Activated CD8-positive, alpha-beta T cell treated with anti-CD3 and anti-CD28 coated beads, Interleukin-2, amount 10 ng/mL, durations not matched to agents 7 days and 5 days (primary cell): ENCODE measurements at regions not wholly inside any gene's neighbourhood (a gene's known extent, or its start where the extent isn't known, plus 50 kb on each side); places are given as distances from the start of the nearest gene placed in this dataset.

Experiments used
- ATAC-seq: fragments of 150-1000 bp; cut with Tn5 transposase; one replicate; pipeline ENCODE4 v1.10.0; 2021; ENCODE audit warnings: moderate library complexity
- CTCF ChIA-PET: fragments of 350-600 bp; sonication (Branson Sonifier 250); formaldehyde crosslinking; loops from one replicate; lab custom pipeline; 2021; ENCODE audit warnings: antibody characterized with exemption; lab: Charles Lee
- POLR2A ChIA-PET: fragments of 350-600 bp; sonication (Branson Sonifier 250); formaldehyde crosslinking; loops from one replicate; lab custom pipeline; 2021; ENCODE audit warnings: antibody characterized with exemption; lab: Charles Lee
- DNase-seq: peaks from one replicate; pipeline ENCODE4 v3.0.0-alpha.2; 2020
- H3K27ac Mint-ChIP-seq: one replicate; pipeline ENCODE4 v1.8.0; 2021; ENCODE audit warnings: mild to moderate bottlenecking, mixed read lengths
- H3K27me3 Mint-ChIP-seq: one replicate; pipeline ENCODE4 v1.8.0; 2021; ENCODE audit warnings: low read depth, mixed read lengths
- H3K36me3 Mint-ChIP-seq: one replicate; pipeline ENCODE4 v1.8.0; 2021; ENCODE audit warnings: low read depth, mixed read lengths
- H3K4me1 Mint-ChIP-seq: one replicate; pipeline ENCODE4 v1.8.0; 2021; ENCODE audit warnings: low read depth, mixed read lengths
- H3K4me3 Mint-ChIP-seq: one replicate; pipeline ENCODE4 v1.8.0; 2021; ENCODE audit warnings: mild to moderate bottlenecking, mixed read lengths
- H3K9me3 Mint-ChIP-seq: one replicate; pipeline ENCODE4 v1.8.0; 2022; ENCODE audit warnings: mixed read lengths; ENCODE audit not compliant: insufficient read depth

DNA sequence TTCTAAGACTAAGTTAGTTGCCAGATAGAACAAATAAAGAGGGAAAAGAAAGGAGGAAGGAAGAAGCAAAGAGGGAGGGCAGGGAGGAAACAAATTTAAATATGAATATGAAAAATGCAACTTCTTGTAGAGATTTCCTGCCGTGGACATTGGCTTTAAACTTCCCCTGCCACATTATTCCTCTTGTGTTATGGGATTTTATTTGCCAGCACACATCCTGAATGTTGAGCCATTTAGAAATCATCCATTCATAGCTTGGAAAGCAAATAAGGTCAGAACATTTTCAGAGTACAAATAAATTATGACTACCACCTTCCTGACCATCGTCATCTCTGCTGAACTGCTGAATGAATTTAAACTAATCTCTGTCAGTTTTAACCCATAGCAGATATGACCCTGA is 911.9 kb upstream of the LRRN3 start:
- ATAC-seq (no peak), DNase-seq (no peak)
- Mint-ChIP-seq H3K36me3 (no peaks in the 10 kb centered on the region), H3K4me3 (no peak overlapping the region), H3K27ac (no peak overlapping the region), H3K27me3 (no peaks in the 10 kb centered on the region), H3K9me3 (no peaks in the 10 kb centered on the region), H3K4me1 (no peaks in the 10 kb centered on the region)
- CTCF ChIA-PET = no interaction called here
- POLR2A ChIA-PET = no interaction called here

- POLR2A ChIA-PET = no interaction called here
- no peak for DNase-seq
- no peaks in the 10 kb centered on the region for H3K27me3 Mint-ChIP-seq
- no peaks in the 10 kb centered on the region for H3K9me3 Mint-ChIP-seq
- H3K4me3 Mint-ChIP-seq = no peak overlapping the region
- CTCF ChIA-PET = no interaction called here
- ATAC-seq = no peak
- no peak overlapping the region for H3K27ac Mint-ChIP-seq
- H3K36me3 Mint-ChIP-seq = no peaks in the 10 kb centered on the region
- H3K4me1 Mint-ChIP-seq = no peaks in the 10 kb centered on the region
Measured at GRCh38 chr7:110181768-110182167, 909.2 kb upstream of the LRRN3 start.

DNA sequence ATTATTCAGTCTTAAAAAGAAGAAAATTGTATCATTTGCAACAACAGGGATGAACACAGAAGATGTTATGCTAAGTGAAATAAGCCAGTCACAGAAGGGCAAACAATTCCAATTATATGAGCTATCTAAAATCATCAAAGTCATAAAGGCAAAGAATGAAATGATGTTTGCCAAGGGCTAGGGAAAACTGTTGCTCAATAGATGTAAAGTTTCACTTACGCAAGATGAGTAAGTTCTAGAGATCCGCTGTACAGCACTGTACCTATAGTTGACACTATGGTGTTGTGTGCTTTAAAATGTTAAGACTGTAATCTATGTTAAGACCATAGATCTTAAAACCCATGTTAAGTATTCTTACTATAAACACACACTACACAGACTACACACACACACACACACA is 904.6 kb upstream of the LRRN3 start:
- Mint-ChIP-seq H3K27ac (no peak overlapping the region), H3K27me3 (no peaks in the 10 kb centered on the region), H3K36me3 (no peaks in the 10 kb centered on the region), H3K9me3 (no peaks in the 10 kb centered on the region), H3K4me3 (no peak overlapping the region), H3K4me1 (no peaks in the 10 kb centered on the region)
- no peak for ATAC-seq
- POLR2A ChIA-PET = no interaction called here
- no peak for DNase-seq
- CTCF ChIA-PET = no interaction called here

DNA sequence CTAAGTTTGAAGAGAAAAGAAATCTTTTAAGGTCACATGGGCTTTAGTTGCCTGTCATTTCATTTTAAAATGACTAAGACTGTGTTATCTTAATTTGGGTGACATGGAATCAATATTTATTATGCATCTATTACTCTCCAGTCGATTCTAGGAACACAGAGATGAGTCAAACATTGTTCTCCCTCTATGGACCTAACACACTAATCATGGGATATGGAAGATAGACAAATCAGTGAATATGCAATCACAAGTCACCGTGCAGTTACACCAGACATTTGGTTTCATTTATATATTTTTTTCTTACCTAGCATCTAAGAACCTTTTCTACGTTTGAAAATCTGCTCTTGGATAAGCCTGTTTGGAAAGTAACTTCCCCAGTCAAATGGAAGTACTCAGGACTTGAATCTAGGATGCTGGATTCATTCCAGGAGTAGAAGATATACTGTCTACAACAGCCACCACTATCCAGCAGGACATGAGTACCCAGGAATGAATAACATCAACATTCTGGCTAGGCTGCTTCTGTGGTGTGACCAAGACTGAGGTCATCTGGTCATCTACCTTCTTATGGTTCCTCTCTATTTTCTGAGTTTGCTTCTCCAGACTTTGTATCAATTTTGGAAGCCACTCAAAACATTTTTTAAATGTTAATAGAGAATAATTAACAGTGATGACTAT is 902.9 kb upstream of the LRRN3 start:
- Mint-ChIP-seq H3K9me3 (no peaks in the 10 kb centered on the region), H3K4me1 (no peaks in the 10 kb centered on the region), H3K36me3 (no peaks in the 10 kb centered on the region), H3K27ac (no peak overlapping the region), H3K27me3 (no peaks in the 10 kb centered on the region), H3K4me3 (no peak overlapping the region)
- ATAC-seq (no peak), DNase-seq (no peak)
- ChIA-PET CTCF (no interaction called here), POLR2A (no interaction called here)

DNA sequence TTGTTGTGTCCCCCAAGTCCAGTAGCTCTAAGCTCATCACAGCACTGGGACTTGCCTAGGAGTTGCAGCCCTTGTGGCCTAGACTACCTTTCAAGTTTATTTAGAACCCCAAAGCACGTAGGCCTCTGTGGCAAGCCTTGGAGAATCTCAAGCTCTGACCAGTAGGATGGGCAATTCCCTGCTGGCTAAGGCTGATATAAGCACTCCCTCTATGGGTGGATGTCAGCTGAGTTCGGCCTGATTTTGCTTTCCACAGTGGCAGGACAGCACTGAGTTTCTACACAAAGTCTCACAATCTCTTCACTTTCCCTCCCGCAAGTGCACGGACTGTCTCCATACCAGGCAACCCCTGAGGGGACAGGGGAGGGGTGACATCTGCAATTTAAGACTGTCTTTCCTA is 886.4 kb upstream of the LRRN3 start:
- Mint-ChIP-seq H3K4me1 (no peaks in the 10 kb centered on the region), H3K36me3 (no peaks in the 10 kb centered on the region), H3K4me3 (no peak overlapping the region), H3K9me3 (no peaks in the 10 kb centered on the region), H3K27ac (no peak overlapping the region), H3K27me3 (no peaks in the 10 kb centered on the region)
- DNase-seq (no peak), ATAC-seq (no peak)
- CTCF ChIA-PET = no interaction called here
- POLR2A ChIA-PET = no interaction called here

DNA sequence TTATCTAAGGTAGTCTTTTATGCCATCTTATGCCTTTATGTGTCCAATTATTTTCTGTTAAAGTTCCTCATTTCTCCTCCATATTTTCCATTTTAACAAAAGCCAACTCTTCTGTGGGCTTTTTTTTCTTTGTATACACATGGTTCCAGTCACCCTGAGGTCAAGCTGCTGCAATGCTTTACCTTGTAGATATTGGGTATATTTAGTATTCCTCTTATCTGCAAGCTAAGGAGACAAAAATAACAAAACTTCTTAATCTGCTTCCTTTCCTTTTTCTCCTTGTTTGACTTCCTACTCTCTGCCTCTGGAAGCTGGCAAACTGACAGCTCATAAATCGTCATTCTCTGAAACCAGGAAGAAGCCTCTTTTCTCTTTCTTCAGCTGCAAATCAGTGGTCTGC is 885.0 kb upstream of the LRRN3 start:
- Mint-ChIP-seq H3K36me3 (no peaks in the 10 kb centered on the region), H3K4me3 (no peak overlapping the region), H3K4me1 (no peaks in the 10 kb centered on the region), H3K27ac (no peak overlapping the region), H3K9me3 (no peaks in the 10 kb centered on the region), H3K27me3 (no peaks in the 10 kb centered on the region)
- ChIA-PET CTCF (interaction anchor here (0.7 kb wide), 1 partner anchor 1095 kb away, joined by 3 read pairs; no protein-coding TSS in a partner anchor), POLR2A (no interaction called here)
- ATAC-seq = no peak
- no peak for DNase-seq

DNA sequence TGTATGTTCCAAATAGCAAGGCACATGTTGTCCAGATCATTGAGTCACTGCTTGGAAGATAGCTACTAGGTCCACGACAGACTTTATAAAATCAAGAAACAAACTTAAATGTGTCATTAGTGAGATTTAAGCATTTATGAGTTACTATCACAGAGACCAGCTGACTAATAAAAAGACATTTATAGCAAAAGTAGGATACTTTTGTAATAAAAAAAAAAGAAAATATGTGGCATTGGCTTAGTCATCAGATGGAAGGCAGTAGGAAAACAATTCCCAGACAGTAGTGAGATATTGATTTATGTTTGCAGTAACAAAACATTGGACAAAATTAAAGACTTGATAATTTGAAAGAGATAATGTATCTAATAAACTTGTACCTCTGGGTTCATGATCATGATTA is 881.0 kb upstream of the LRRN3 start:
- DNase-seq (no peak), ATAC-seq (no peak)
- no peak overlapping the region for H3K27ac Mint-ChIP-seq
- peaks cover 7% of the 10 kb centered on the region for H3K9me3 Mint-ChIP-seq
- H3K27me3 Mint-ChIP-seq = no peaks in the 10 kb centered on the region
- H3K4me1 Mint-ChIP-seq = no peaks in the 10 kb centered on the region
- CTCF ChIA-PET = no interaction called here
- POLR2A ChIA-PET = no interaction called here
- H3K36me3 Mint-ChIP-seq = no peaks in the 10 kb centered on the region
- no peak overlapping the region for H3K4me3 Mint-ChIP-seq

- CTCF ChIA-PET = no interaction called here
- no peak overlapping the region for H3K27ac Mint-ChIP-seq
- peaks cover 7% of the 10 kb centered on the region for H3K9me3 Mint-ChIP-seq
- POLR2A ChIA-PET = no interaction called here
- ATAC-seq (no peak), DNase-seq (no peak)
- no peaks in the 10 kb centered on the region for H3K4me1 Mint-ChIP-seq
- H3K27me3 Mint-ChIP-seq = no peaks in the 10 kb centered on the region
- H3K4me3 Mint-ChIP-seq = no peak overlapping the region
- no peaks in the 10 kb centered on the region for H3K36me3 Mint-ChIP-seq
Measured at GRCh38 chr7:110210941-110211608, 879.9 kb upstream of the LRRN3 start.

- no peak overlapping the region for H3K4me3 Mint-ChIP-seq
- H3K4me1 Mint-ChIP-seq = no peaks in the 10 kb centered on the region
- DNase-seq (no peak), ATAC-seq (no peak)
- no peaks in the 10 kb centered on the region for H3K9me3 Mint-ChIP-seq
- CTCF ChIA-PET = no interaction called here
- POLR2A ChIA-PET = no interaction called here
- H3K27me3 Mint-ChIP-seq = no peaks in the 10 kb centered on the region
- H3K36me3 Mint-ChIP-seq = no peaks in the 10 kb centered on the region
- H3K27ac Mint-ChIP-seq = no peak overlapping the region
Measured at GRCh38 chr7:110224643-110225042, 866.3 kb upstream of the LRRN3 start.

GRCh38 chr7:110246118-110246517 is 844.8 kb upstream of the LRRN3 start:
- ATAC-seq = no peak
- no peaks in the 10 kb centered on the region for H3K27me3 Mint-ChIP-seq
- no peak for DNase-seq
- CTCF ChIA-PET = no interaction called here
- H3K36me3 Mint-ChIP-seq = no peaks in the 10 kb centered on the region
- POLR2A ChIA-PET = no interaction called here
- no peak overlapping the region for H3K4me3 Mint-ChIP-seq
- H3K4me1 Mint-ChIP-seq = no peaks in the 10 kb centered on the region
- no peak overlapping the region for H3K27ac Mint-ChIP-seq
- no peaks in the 10 kb centered on the region for H3K9me3 Mint-ChIP-seq

GRCh38 chr7:110253093-110253492 is 837.8 kb upstream of the LRRN3 start:
- H3K36me3 Mint-ChIP-seq = no peaks in the 10 kb centered on the region
- H3K27me3 Mint-ChIP-seq = peaks cover 2% of the 10 kb centered on the region
- DNase-seq (no peak), ATAC-seq (no peak)
- no peaks in the 10 kb centered on the region for H3K4me1 Mint-ChIP-seq
- ChIA-PET POLR2A (no interaction called here), CTCF (interaction anchor here (1.0 kb wide), 1 partner anchor 1499 kb away, joined by 3 read pairs; no protein-coding TSS in a partner anchor)
- H3K9me3 Mint-ChIP-seq = no peaks in the 10 kb centered on the region
- H3K27ac Mint-ChIP-seq = no peak overlapping the region
- no peak overlapping the region for H3K4me3 Mint-ChIP-seq

DNA sequence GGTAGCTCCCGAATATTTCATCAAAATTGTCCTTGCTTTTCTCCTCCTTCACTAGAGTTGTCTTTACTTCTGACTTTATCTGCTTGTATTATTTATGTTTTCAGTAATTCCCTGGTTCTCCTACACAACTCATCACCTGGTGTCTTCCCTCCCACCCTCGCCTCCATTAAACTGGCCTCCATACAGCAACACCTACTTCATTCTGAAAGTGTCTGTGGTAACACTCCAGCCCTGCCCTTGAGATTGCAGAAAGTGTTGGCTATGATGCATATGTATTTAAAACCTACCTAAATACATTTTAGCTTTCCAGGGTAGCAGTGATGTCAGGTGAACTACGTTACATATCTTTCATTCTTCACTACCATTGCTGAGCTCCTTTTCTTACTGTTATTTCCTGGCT is 833.3 kb upstream of the LRRN3 start:
- CTCF ChIA-PET = no interaction called here
- ATAC-seq = no peak
- POLR2A ChIA-PET = no interaction called here
- Mint-ChIP-seq H3K27ac (no peak overlapping the region), H3K4me3 (no peak overlapping the region), H3K4me1 (no peaks in the 10 kb centered on the region), H3K27me3 (peaks cover 1% of the 10 kb centered on the region), H3K9me3 (no peaks in the 10 kb centered on the region), H3K36me3 (no peaks in the 10 kb centered on the region)
- DNase-seq = no peak
